ENCODE measurements at regions not wholly inside any gene's neighbourhood (a gene's known extent, or its start where the extent isn't known, plus 50 kb on each side); places are given as distances from the start of the nearest gene placed in this dataset.
"Not testable (repeated sequence)": the region's sequence is repeated elsewhere in the genome, so short reads cannot be mapped to it uniquely, and the experiment has no call there.

GRCh38 chr9:97133966-97134365, 95.0 kb upstream of the CTSV start:
- not testable (repeated sequence) for TF ChIP-seq CTCF, POLR2A (IDR thresholded peaks at IDR 0.05)
